Body of pancreas (tissue), 4 donors: ENCODE measurements at regions not wholly inside any gene's neighbourhood (a gene's known extent, or its start where the extent isn't known, plus 50 kb on each side); places are given as distances from the start of the nearest gene placed in this dataset.

ENCODE experiments used
- POLR2A ChIP-seq, 3 donors: fragments of 450-650 bp; IDR thresholded peaks; one replicate each; pipeline ENCODE4 v1.6.1; 2016; ENCODE audit warnings: antibody characterized with exemption in 3 of 3, mild to moderate bottlenecking in 2 of 3
- TF ChIP-seq, protein P1 (sequence below), 7 experiments: fragments of 450-650 bp in 4 of 7; fragments of 200-600 bp in 3 of 7; sonication (generic) in 3 of 7; IDR thresholded peaks; one replicate each; pipeline ENCODE4 v1.5.1; 2016 to 2019; ENCODE audit warnings: antibody characterized with exemption in 7 of 7

DNA sequence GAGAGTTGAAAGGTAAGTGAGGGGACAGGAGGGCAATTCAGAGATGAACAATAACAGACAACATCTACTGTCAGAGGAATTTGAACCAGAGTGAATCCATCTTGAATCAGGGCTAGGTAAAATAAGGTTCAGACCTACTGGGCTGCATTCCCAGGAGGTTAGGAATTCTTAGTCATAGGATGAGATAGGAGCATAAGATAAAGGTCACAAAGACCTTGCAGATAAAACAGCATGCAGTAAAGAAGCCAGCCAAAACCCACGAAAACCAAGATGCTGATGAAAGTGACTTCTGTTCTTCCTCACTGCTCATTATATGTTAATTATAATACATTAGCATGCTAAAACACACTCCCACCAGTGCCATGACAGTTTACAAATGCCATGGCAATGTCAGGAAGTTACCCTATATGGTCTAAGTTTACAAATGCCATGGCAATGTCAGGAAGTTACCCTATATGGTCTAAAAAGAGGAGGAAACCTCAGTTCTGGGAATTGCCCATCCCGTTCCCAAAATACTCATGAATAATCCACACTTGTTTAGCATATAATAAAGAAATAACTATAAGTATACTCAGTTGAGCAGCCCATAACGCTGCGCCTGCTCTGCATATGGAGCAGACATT, 248.5 kb downstream of the HAO1 start:
- TF ChIP-seq, protein P1, sequence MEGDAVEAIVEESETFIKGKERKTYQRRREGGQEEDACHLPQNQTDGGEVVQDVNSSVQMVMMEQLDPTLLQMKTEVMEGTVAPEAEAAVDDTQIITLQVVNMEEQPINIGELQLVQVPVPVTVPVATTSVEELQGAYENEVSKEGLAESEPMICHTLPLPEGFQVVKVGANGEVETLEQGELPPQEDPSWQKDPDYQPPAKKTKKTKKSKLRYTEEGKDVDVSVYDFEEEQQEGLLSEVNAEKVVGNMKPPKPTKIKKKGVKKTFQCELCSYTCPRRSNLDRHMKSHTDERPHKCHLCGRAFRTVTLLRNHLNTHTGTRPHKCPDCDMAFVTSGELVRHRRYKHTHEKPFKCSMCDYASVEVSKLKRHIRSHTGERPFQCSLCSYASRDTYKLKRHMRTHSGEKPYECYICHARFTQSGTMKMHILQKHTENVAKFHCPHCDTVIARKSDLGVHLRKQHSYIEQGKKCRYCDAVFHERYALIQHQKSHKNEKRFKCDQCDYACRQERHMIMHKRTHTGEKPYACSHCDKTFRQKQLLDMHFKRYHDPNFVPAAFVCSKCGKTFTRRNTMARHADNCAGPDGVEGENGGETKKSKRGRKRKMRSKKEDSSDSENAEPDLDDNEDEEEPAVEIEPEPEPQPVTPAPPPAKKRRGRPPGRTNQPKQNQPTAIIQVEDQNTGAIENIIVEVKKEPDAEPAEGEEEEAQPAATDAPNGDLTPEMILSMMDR (IDR thresholded peaks at IDR 0.05): no peak
- no peak for TF ChIP-seq POLR2A (IDR thresholded peaks at IDR 0.05)
